Cardiac fibroblast (primary cell): ENCODE measurements at regions not wholly inside any gene's neighbourhood (a gene's known extent, or its start where the extent isn't known, plus 50 kb on each side); places are given as distances from the start of the nearest gene placed in this dataset.

Source experiments
- DNase-seq, 2 donors: peaks; one replicate each; pipeline versions ENCODE4 v3.0.0 to v3.0.0-alpha.2; 2010; ENCODE audit warnings: low read depth in 2 of 2
- H3K4me3 ChIP-seq, 2 donors: replicated peaks in 1 of 2; 1 replicate in 1 of 2; 2 replicates in 1 of 2; pipeline ENCODE4 v1.5.1; 2011; ENCODE audit warnings: low read depth in 2 of 2, low read length in 2 of 2, mild to moderate bottlenecking in 2 of 2, moderate library complexity in 1 of 2
- TF ChIP-seq, protein P1 (sequence below): IDR thresholded peaks from one replicate; pipeline ENCODE4 v1.5.1; 2011; ENCODE audit warnings: low read depth, mild to moderate bottlenecking, low read length, inconsistent platforms

DNA sequence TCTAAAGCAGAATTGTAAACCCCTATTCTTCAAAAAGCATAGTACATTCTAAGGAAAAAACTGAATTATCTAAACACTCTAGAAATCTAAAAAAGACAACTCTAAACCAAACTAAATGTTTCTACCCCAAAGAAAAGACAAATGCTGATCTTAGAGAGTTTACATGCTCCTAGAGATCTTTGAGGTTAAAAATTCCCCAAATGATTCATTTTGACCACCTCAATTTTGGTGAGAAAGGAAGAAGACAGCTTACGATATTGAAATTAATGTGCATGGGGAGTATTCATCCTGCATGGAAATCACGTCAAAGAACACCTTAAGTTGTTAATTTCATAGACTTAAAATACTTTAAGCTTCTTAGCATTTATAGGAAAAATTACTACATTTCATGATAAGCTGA lies 377.8 kb upstream of the RUNX1 start:
- no peak for DNase-seq

DNA sequence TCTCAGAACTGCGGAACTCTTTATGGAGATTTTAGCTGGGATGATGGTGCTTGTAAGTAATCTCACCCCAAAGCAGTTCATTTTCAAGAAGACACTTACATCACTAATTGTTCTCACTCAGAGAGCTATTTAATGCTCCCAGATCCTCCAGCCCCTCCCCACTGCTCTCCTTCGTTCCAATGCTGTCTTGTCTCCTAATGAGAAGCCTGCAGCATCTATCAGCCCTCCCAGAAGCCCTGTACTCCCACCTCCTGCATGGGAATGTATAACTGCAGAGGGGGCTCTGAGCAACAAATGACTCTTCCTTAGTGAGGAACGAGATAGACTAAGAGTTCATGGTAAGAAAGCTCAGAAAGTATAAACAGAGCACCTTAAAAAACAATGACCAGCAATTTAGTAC lies 377.4 kb upstream of the RUNX1 start:
- DNase-seq = no peak
- H3K4me3 ChIP-seq = no peak overlapping the region
- TF ChIP-seq, protein P1, sequence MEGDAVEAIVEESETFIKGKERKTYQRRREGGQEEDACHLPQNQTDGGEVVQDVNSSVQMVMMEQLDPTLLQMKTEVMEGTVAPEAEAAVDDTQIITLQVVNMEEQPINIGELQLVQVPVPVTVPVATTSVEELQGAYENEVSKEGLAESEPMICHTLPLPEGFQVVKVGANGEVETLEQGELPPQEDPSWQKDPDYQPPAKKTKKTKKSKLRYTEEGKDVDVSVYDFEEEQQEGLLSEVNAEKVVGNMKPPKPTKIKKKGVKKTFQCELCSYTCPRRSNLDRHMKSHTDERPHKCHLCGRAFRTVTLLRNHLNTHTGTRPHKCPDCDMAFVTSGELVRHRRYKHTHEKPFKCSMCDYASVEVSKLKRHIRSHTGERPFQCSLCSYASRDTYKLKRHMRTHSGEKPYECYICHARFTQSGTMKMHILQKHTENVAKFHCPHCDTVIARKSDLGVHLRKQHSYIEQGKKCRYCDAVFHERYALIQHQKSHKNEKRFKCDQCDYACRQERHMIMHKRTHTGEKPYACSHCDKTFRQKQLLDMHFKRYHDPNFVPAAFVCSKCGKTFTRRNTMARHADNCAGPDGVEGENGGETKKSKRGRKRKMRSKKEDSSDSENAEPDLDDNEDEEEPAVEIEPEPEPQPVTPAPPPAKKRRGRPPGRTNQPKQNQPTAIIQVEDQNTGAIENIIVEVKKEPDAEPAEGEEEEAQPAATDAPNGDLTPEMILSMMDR = no peak

More for the DNA sequence above, 377.8 kb upstream of the RUNX1 start:
- no peak overlapping the region for H3K4me3 ChIP-seq
- TF ChIP-seq, protein P1 = no peak

DNA sequence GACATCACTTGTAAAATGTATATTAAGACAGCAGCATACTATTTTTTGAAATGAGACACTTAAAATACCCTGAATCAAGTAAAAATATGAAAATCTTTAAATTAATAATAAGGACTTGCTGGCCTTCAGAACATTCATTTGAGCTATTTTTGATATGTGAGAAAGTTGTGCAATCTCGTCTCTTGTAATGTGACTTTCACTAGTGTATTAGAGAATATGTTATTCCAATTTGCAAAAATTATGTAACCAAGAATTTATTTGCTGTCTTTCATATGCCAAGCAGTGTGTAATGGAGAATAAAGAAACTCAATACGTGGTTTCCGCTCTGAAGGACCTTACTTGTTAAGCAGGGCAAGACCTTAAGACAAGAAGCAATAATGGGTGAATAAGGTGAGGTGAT lies 375.0 kb upstream of the RUNX1 start:
- H3K4me3 ChIP-seq = no peak overlapping the region
- TF ChIP-seq, protein P1 = no peak
- DNase-seq = peak in 1 of 2 donors; percentile 32

DNA sequence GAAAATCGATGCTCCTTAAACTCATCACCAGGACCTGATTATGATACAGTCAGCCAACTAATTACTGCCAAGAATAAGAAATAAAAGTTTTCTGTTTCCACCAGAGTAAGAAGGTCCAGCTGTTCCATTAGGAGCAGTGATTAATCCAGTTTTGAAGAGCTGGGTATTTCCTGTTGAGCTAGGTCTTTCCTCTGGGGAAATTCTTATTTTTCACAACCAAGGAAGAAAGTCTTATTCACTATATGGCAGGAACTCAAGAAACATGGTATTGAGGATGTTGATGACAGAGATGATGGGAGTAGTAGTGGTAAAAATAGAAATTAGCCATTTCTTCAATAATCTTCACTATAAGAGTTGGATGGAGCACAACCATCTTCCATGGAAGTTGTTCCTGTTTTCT lies 374.6 kb upstream of the RUNX1 start:
- DNase-seq = peak; percentile 89 to 96
- no peak overlapping the region for H3K4me3 ChIP-seq
- TF ChIP-seq, protein P1 = no peak

DNA sequence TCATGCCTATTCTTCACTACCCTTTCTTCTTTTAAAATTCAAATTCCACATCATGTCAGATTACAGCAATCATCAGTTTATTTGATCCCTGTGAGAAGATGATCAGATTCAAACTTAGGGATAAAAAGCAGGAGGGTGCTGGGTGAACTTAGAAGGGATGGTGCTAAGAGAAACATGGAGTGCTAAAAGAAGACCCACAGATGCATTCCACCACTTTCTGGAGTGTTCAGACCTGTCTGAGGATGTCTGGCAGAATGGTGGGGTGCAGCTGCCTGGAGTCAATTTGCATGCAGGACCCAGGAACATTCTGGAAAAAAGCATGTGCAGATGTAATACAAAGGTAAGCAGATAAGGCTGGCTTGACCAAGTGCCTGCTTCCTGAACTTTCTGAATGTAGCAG lies 372.9 kb upstream of the RUNX1 start:
- DNase-seq = no peak
- TF ChIP-seq, protein P1 = no peak
- no peak overlapping the region for H3K4me3 ChIP-seq

DNA sequence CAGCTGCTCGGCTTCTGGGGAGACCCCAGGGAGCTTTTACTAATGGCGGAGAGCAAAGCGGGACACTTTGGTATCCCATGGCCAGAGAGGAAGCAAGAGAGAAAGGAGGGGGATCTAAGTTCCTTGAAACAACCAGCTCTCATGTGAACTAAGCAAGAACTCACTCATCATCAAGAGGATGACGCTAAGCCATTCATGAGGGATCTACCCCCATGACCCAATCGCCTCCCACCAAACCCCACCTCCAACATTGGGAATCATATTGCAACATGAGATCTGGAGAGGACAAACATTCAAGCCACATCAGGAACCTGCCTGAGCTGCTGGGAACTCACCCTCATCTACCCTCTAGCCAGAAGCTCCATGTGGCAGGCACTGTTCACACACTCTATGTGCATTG lies 372.1 kb upstream of the RUNX1 start:
- TF ChIP-seq, protein P1 = no peak
- DNase-seq = no peak
- H3K4me3 ChIP-seq = no peak overlapping the region

DNA sequence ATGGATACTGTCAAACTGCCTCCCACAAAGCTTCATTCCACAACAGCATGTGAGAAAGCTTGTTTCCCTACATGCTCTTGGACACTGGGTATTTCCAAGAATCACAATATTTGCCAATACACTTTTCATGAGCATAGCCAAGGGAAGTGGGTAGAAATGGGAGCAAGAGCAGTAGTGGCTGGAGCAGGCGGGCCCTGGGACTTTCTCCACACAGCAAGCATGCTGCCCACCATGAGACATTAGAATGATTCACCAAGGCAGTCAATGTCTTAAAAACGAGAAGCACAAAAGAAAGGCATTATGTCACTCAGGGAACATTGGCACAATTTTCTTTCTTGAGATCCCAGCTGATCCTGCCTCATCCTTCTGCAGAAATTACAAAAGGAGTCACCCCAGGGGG lies 371.6 kb upstream of the RUNX1 start:
- TF ChIP-seq, protein P1 = no peak
- H3K4me3 ChIP-seq = no peak overlapping the region
- peak in 1 of 2 donors; percentile 33 for DNase-seq
